NCI-H1417 (cell line): ENCODE measurements at regions not wholly inside any gene's neighbourhood (a gene's known extent, or its start where the extent isn't known, plus 50 kb on each side); places are given as distances from the start of the nearest gene placed in this dataset.
"Not testable (repeated sequence)": the region's sequence is repeated elsewhere in the genome, so short reads cannot be mapped to it uniquely, and the experiment has no call there.

Source experiments
- DNase-seq, 3 experiments: peaks; one replicate each; lab custom pipeline; 2025; lab: John Stamatoyannopoulos, UW

DNA sequence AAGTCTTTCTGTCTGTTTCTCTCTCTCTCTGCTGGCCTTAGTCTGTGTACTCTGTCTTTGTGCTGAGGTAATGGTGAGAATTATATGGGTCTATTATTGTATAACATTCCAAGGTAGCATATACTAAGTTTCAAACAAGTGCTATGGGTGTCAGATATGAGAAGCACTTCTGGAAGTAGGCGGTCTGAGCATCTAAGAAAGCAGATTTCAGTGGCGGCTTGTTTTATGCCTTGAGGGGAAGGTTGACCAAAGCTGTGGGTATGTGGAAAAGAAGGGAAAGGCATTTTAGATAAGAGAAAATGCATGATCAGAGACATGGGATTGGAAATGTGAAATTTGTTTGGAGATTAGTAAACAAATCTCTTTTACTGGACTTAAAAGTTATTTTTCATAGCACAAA is 348.5 kb downstream of the RFC3 start:
- no peak for DNase-seq

DNA sequence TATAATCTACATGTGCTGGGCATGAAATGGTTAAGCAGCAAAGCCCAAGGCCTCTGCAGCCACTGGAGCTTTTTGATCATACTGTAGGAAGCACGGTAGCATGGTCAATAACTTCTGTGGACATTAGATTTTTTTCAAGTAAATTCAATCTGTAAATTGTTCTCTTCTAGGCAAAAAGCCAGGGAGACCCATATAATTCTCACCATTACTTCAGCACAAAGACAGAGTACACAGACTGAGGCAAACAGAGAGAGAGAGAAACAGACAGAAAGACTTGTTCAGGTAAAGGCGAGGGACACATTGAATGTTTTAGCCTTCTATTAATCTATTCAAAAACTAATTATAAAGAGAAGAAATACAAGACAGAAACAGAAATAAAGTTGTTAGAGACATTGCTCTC is 349.4 kb downstream of the RFC3 start:
- peak in 1 of 3 experiments; percentile 10 for DNase-seq

DNA sequence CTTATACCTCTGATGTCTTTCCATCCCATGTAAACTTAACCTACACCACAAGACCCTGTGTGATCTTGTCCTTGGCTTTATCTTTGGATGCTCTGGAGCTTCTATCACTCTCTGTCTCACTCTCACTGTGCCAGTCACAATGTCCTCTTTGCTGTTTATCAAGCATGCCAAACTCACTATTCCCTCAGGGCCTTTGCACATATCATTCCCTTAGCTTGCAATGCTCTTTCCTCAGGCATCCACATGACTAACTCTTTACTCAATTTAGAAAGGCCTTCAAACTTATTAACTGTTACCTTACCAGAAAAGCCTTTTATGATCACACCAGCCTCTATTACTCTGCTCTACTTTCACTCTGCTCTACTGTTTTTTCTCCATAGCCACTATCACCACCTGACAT is 354.1 kb downstream of the RFC3 start:
- no peak for DNase-seq

DNA sequence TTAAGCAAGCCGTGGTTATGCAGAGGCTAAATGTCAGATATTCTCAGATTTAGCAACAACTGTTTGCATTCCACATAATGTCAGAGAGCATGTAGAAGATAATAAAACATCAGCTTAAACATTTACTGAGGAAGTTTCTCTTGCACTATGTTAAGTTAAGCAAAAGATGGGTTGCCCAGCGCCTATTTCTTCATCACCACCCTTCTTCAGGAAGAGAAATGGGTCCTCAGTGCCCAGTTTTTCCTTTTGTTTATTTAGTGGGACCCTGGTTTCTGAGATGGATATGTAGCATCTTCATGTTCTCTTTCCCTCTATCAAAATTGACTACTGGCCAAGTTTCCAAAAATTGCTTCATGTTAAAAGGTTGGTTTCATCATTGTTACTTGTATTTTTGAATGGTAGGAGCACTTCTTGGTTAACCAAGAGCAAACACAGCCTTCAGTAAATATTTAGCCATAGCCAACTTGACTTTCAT is 356.8 kb downstream of the RFC3 start:
- DNase-seq = no peak

DNA sequence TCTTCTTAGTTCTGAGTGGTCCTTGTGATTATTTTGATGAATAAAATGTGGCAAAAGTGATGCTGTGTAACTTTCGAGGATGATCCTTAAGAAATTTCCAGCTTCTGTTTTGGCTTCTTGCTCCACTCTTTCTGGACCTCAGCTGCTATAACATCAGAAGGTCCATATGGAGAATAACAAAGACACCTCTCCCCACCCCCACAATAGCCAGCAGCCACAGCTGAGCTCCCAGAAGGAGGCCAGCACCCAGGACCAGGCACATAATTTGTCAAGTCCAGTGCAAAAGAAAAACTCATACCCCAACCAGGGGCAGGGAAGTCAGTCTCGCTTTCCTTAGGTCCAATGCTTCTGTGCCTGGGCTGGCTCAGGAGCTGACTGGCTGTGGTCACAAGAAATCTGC is 357.6 kb downstream of the RFC3 start:
- DNase-seq = no peak

DNA sequence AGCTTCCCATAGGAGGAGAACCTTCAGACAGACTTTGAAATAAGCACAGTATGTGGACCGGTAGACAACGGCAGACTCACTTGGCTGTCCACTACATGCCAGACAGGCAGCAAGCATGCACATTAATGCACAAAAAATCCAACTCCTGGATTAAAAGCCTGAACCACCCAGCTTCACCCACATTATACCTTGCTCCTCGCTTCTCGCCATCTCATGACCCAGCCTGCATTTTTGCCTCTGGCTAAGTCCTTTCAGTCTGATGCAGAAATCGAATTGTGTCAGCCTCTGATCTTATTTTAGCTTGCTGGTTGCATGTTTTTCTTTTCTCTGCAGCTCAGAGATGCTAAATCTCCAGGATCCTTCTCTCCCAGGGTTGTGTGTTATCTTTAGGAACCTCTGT is 358.7 kb downstream of the RFC3 start:
- no peak for DNase-seq

DNA sequence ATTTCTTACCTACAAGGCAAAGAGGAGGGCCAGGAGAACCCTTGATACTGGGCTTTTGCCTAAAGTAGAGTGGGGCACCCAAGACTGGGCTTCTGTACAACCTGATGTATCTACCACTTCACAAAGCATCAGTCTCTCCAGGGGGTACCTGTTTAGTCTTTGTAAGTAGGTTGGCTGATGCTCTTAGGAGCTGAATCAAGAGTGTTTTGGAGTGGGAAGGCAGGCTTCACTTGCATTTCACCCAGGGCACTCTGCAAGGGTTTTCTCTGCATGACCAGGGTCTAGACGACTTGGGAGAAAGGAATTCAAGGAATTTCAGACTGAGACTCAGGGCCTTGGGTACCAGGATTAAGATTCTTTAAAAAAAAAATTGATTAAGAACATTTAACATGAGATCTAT is 361.5 kb downstream of the RFC3 start:
- DNase-seq = peak in 2 of 3 experiments; percentile 22 to 69

DNA sequence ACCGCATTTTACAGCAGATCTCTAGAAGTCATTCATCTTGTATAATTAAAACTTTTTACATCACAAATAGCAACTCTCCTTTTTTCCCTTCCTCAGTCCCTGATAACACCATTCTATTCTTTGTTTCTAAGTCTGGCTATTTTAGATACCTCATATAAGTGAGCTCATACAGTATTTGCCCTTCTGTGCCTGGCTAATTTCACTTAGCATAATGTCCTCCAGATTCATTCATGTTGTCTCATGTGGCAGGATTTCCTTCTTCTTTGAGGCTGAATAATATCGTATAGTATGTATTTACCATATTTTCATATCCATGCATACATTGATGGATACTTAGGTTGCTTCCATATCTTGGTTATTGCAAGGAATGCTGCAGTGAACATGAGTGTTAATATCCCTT is 362.0 kb downstream of the RFC3 start:
- no peak for DNase-seq

DNA sequence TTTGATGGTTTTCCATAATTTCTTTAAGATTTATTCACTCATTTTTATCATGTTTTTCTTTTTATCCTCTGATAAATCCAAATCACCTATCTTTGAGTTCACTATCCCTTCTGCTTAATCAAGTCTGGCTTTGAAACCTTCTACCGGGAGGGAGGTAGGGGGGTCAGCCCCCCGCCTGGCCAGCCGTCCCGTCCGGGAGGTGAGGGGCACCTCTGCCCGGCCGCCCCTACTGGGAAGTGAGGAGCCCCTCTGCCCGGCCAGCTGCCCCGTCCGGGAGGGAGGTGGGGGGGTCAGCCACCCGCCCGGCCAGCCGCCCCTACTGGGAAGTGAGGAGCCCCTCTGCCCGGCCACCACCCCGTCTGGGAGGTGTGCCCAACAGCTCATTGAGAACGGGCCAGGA is 363.3 kb downstream of the RFC3 start:
- DNase-seq = not testable (repeated sequence)

DNA sequence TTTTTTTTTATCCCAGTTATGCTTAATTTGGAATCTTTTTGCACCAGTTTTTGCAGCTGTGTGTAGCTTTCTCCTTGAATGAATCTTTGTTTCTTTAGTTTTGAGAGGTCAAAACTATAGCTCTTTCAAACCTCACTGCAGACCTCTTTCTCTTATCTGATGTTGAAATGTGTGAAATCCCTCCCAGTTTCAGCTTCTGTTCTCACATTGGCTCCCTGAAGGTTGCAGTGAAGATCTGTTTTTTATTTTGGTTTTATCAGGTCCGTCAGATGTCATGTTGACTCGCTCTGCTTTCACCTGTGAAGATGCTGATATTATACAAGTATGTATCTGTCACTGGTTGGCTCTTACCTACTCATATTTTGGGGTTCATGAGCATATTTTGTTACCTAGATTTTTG is 372.0 kb downstream of the RFC3 start:
- DNase-seq = no peak

DNA sequence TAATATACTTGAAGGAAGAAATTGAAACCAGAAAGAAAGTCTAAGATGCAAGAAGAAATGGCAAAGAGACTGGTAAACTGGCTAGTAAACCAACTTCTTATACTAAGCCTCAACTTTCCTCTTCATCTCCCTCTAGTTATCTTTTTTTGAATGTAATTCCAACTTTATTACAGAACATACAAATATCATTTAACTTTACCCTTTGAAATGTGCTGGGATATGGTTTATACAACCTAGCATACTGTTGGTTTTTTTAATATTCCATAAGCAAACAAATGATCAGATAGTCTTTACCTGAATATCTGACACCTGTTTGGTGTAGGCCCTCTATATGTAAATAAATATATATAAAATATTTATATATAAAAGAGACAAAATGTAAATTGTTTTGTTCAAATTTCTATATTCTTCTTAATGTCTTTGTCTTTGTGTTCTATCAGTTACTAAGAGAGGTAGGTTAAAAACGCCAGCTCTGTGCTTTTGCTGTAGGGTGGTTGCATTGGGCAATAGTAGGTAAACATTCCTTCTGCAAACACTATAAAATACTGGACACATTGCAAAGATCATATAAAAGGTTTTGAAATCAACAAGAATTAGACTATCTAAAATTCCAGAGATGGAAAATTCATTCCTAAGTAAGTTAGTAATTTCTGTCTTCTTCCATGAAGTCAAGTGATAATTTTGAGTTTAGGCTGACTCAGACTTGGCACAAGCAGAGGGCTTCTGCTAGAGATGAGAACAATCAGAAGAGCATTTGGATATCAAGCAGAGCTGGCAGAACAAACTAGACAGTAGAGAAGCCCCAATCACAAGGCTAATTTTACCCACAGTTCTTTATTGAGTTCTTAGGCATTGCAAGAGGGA is 383.3 kb downstream of the RFC3 start:
- DNase-seq = no peak

DNA sequence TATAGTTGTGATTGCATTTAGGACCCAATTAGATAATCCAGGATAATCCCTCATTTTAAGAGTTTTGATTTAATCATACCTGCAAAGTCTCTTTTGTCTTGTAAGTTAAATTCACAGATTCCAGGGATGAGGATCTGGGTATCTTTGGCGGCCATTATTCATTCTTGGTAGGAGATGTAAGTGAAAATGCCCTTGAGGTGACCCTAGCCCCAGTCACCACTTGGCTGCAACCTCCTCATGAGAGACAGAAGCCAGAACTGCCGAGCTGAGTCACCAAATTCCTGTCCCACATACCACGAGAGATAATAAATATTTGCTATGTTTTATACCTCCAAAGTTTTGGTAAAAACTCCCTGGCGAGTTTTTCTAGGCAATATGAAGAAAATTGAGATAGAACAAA is 389.4 kb downstream of the RFC3 start:
- no peak for DNase-seq

DNA sequence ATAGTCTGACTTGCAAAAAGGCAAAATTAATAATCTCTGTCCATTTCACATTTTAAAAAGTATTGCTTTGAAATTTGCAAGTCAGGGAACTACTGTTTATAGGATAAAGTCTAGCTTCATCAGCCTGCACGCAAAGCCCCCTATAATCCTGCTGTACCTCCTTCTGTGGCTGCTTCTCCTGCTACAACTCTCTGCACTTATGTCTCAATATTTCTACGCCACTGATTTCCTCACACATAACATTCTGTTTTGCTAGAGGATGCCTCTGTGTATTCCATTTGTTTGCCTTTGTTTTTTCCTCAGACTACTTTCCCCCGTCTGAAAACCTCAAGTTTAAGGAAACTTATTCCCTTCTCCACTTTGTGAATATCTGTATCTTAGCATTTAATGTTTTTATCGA is 389.9 kb downstream of the RFC3 start:
- DNase-seq = no peak

DNA sequence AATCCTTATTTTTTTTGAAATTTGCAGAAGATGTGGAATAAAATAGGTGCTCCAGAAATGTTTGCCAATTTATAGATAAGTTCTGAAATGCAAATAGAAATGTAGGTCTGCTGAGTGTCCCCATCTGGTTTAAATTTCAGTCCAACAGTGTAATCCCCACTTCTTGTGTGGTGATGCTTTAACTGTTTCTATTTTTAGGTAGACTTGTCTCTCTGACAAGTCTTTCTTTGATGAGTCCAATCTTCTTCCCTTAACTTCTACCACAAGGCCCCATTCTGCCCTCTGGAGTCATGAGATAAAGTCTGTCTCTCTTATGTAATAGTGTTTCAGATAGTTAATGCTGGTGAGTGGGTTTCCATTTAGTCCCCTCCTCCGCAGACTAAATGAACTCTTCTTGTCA is 390.4 kb downstream of the RFC3 start:
- no peak for DNase-seq

DNA sequence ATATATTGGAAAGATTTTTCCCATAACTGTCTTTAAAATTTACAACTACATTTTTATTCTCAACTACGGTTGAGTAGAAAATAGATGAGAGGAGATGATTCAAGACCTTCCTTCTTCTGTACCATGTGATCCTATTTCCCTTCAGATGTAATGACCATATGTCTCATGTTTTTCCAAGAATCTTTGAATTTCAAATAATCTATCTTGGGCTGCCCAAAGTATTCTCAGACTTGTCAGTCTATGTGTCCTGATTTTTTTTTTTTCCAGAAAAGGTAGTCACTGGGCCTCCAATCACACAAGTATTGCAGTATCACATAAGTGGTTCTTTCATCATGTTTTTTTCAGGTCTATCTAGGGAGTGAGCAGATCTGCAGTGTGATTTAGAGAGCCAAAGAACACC is 392.4 kb downstream of the RFC3 start:
- no peak for DNase-seq

DNA sequence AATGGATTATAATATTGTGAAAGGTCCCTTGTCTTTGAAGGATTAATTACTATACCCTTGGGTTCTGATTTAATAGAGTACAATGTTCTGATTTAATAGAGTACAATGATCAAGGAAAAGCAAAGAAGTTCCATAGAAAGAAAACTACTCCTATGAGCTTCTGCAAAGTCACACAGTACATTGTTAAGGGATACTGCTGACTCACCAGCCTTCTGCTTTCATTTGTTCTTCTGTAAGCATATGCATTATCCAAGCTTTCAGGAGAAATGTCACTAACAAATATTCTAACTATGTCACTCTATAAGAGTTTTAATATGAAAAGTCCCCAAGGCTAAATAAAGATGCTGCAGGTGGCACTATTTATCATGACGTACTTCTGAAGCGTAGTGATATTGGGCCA is 396.7 kb downstream of the RFC3 start:
- no peak for DNase-seq

DNA sequence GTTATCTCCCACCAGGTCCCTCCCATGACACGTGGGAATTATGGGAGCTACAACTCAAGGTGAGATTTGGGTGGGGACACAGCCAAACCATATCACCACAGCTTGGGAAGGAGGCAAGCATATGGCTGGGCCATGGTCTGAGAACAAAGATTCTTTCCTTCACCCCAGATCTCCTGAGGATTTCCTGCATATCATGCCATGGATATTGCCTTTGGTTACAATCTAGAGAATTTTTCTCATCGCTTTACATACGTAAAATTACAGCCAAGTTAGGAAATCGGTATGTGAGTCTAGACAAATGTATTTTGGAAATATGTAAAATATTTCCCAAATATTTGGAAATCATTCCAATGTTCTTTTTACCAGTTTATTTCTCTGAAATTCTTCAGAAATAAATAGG is 398.3 kb downstream of the RFC3 start:
- no peak for DNase-seq

DNA sequence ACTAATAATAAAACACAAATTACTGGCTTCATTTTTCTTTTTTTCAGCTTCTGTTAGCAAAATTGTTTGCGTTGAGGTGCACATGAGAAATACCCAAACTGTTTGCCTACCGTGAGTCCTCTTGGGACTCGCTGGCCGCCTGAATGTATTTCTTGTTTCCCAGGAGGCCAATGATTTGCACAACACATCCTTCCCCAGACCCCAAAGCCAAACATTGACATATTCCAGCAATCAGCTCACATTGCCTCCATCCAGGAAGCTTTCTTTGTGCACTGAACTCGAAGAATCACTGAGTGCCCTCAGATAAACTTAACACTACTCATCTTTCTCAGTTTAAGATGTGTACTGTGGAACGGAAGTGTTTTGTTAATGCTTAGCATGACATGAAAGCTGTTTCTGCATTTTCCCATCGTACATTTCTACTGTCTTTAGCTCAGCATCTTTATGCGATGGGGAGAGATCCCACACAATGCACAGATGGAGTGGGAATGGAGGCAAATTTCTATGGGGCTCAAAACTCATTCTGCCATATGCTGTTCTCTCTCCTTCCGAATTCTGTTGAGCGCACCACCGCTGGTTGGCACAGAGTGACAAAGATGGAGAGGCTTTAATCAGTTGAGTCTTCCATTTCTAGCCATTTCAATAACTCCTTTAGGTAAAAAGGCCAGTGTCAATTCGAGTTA is 399.5 kb downstream of the RFC3 start:
- DNase-seq = no peak

DNA sequence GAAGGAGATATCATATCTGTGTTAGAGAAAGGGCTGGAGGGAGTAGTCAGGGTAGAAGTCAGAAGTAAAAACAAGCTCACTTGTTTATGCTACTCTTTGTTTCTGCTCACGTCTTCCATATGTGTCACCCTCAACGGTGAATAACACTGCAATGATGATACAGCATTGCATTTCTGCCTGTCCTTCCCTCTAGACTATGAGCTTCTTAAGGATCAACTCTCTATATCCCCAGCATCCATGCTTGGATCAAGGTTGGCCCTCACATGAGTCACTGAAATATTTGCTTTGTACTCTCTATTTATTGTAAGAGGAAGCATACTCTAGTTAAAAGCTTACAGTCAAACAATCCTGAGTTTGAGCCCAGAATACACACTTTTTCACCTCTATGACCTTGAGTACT is 406.0 kb downstream of the RFC3 start:
- DNase-seq = no peak

DNA sequence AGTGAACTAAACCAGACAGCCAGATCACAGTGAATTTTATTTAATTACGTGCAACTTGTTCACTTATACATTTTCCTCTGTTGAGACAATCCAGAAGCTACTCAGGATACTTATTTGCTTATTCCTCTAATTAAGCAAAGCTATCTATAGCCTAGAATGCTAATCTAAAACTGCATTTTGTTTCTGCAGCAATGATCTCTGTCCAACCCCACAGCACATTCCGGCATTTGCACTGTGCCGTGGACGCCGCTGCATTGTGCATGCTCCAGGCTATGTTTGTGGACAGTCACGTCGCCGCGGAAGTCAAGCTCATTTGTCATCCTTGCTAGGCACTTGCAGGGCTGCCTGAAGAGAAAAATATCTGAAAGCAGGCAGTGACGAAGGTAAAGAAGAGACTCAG is 406.9 kb downstream of the RFC3 start:
- DNase-seq = no peak

DNA sequence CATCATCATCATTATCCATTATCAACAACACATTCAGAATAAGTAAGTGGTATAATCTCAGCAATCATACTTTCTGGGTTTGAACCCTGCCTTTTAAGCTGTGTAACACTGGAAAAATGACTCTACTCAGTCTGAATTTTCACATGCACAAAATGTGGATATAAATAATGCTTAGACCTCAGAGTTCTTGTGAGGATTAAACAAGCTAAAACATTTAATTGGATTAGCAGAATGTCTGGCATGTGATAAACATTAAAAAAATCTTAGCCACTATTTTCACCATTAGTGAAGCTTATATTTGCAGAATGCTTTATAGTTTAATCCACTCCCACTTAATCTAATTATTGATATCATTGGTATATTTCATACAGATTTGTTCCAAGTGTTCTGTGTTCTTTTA is 412.3 kb downstream of the RFC3 start:
- no peak for DNase-seq

DNA sequence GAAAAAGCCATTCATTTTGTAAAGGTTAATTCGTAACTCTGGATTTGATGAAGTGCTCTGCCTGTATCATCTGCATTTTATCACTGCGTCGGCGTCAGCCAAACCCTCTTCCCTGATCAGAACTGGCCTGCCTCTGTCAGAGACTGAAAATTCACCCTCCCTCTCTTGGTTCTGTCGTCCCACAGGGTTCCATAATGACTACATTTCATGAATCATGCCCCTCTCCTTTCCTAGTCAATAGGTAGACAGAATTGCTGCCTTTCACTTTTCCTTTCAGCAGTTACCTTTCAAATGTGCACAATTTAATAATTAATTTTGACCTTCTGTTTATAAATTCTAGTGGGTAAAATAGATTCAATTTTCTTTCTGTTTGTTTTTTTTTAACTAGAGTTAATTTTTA is 423.4 kb downstream of the RFC3 start:
- DNase-seq = no peak

DNA sequence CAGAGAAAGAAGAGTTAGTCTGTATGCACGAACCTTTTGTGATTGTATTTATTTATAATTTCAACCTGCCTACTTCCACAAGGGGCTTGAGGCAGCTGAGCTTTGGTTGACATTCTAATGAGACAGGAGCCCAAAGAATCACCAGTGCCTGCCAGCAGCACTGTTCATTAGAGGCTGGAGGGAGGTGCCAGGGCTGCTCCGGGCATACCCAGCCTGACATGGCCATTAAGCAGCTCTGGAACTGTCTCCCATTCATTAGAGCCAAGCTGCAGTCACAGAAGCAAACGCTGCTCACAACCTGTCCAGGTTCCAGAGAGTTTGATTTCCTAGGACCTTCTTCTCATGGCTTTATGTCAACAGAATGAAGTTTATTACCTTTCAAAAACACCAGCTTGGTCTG is 425.5 kb downstream of the RFC3 start:
- no peak for DNase-seq

DNA sequence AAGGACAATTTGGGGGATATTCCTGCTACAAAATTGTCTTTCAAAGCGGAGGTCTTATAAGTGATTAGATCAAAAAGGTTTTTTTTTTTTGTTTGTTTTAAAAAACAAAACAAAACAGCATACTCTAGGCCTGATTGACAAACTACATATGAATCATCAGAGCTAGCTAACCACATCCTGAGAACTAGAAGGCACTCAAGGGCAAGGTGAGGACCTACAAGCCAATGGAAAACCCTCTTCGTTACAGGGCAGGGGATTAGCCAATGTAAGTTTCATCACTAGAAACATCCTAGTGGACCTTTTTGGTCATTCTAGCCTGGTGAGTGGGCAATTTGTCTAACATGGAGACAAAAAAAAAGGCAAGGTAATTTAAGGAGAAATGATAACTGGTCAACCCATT is 428.6 kb downstream of the RFC3 start:
- no peak for DNase-seq
